Esophagus squamous epithelium (tissue), 5 donors: ENCODE measurements at regions not wholly inside any gene's neighbourhood (a gene's known extent, or its start where the extent isn't known, plus 50 kb on each side); places are given as distances from the start of the nearest gene placed in this dataset.

ENCODE experiments used
- DNase-seq: peaks from one replicate; lab custom pipeline; 2025; lab: John Stamatoyannopoulos, UW
- H3K27ac ChIP-seq, 4 donors: fragments of 200-600 bp; sonication (generic); one replicate each; pipeline ENCODE4 v1.5.1; 2016 to 2019; ENCODE audit warnings: mild to moderate bottlenecking in 1 of 4
- H3K27me3 ChIP-seq, 4 donors: fragments of 200-600 bp; sonication (generic); 1 replicate in 3 of 4; 2 replicates in 1 of 4; pipeline versions ENCODE4 v1.5.1 to v1.6.0; 2017 to 2021; ENCODE audit warnings: antibody characterized with exemption in 1 of 4
- H3K36me3 ChIP-seq, 3 donors: fragments of 200-600 bp; sonication (generic); one replicate each; pipeline ENCODE4 v1.5.1; 2016 to 2019
- H3K4me1 ChIP-seq, 3 donors: fragments of 200-600 bp; sonication (generic); one replicate each; pipeline ENCODE4 v1.5.1; 2017 to 2019
- H3K4me3 ChIP-seq, 4 donors: fragments of 200-600 bp; sonication (generic); 1 replicate in 3 of 4; 2 replicates in 1 of 4; pipeline ENCODE4 v1.5.1; 2016 to 2019; ENCODE audit warnings: mild to moderate bottlenecking in 2 of 4, moderate library complexity in 1 of 4
- H3K9me3 ChIP-seq, 3 donors: fragments of 200-600 bp; sonication (generic); one replicate each; pipeline ENCODE4 v1.5.1; 2016 to 2019
- POLR2A ChIP-seq, 4 donors: fragments of 450-650 bp; IDR thresholded peaks; one replicate each; pipeline ENCODE4 v1.6.1; 2017; ENCODE audit warnings: antibody characterized with exemption in 4 of 4, mild to moderate bottlenecking in 4 of 4, moderate library complexity in 3 of 4
- WGBS, 2 donors: methylation state at CpG; one replicate each; pipeline ENCODE4 v1.1.5; 2018; 5-methylcytosine and 5-hydroxymethylcytosine counted together
- intact Hi-C: fragments of 100-400 bp; cut with DNase I; formaldehyde crosslinking; loops from one replicate; pipeline ENCODE4 v1.15.0; 2022
- TF ChIP-seq, protein P1 (sequence below), 6 experiments: fragments of 450-650 bp in 4 of 6; fragments of 200-600 bp in 2 of 6; sonication (generic) in 2 of 6; IDR thresholded peaks; one replicate each; pipeline ENCODE4 v1.5.1; 2016 to 2019; ENCODE audit warnings: antibody characterized with exemption in 6 of 6, mild to moderate bottlenecking in 4 of 6, moderate library complexity in 4 of 6
- donor health status: DM: yes; HTN: yes; CAD: no.

DNA sequence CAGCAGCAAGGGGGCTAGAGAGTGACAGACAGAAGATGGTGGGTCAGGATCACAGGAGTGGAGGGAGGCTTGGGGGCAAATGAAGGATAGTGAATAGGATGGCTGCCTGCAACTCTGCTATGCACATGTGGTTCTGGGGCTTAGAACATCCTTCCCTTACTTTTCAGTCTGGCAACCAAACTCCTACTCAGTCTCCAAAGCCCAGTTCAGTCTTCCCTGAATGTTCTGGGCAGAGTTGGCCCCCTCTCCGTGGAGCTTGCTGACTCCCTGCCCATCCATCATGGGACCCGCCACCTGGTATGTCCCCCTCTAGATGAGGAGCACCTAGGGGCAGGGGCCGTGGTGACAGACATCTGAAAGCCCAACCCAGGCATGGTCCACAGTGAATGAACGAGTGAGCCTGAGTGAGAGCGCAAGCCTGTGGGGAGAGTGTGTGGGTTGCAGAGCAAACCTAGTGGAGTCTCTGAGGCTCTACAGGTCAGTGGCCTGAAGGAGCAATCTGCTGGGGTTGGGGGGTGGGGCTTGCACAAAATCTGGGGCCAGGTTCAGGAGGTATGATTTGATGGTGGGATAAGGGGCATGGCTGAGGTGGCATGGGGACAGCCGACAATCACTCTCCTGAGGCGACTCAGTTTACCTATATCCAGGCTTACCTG lies 180.6 kb downstream of the FGF18 start:
- H3K27ac ChIP-seq = no peak overlapping the region
- no peak overlapping the region for H3K4me3 ChIP-seq
- 86 to 93% methylated on average over 2 to 7 of the region's 7 CpGs for WGBS, 2 donors
- peaks cover 0 to 7% (median 0%) of the 10 kb centered on the region in 4 donors for H3K27me3 ChIP-seq
- intact Hi-C loops = no loop called here
- H3K4me1 ChIP-seq = peaks cover 3 to 14% (median 10%) of the 10 kb centered on the region in 3 donors
- H3K36me3 ChIP-seq = no peaks in the 10 kb centered on the region
- DNase-seq = no peak
- TF ChIP-seq POLR2A (IDR thresholded peaks at IDR 0.05) = no peak
- TF ChIP-seq, protein P1, sequence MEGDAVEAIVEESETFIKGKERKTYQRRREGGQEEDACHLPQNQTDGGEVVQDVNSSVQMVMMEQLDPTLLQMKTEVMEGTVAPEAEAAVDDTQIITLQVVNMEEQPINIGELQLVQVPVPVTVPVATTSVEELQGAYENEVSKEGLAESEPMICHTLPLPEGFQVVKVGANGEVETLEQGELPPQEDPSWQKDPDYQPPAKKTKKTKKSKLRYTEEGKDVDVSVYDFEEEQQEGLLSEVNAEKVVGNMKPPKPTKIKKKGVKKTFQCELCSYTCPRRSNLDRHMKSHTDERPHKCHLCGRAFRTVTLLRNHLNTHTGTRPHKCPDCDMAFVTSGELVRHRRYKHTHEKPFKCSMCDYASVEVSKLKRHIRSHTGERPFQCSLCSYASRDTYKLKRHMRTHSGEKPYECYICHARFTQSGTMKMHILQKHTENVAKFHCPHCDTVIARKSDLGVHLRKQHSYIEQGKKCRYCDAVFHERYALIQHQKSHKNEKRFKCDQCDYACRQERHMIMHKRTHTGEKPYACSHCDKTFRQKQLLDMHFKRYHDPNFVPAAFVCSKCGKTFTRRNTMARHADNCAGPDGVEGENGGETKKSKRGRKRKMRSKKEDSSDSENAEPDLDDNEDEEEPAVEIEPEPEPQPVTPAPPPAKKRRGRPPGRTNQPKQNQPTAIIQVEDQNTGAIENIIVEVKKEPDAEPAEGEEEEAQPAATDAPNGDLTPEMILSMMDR (IDR thresholded peaks at IDR 0.05) = no peak
- no peaks in the 10 kb centered on the region for H3K9me3 ChIP-seq

DNA sequence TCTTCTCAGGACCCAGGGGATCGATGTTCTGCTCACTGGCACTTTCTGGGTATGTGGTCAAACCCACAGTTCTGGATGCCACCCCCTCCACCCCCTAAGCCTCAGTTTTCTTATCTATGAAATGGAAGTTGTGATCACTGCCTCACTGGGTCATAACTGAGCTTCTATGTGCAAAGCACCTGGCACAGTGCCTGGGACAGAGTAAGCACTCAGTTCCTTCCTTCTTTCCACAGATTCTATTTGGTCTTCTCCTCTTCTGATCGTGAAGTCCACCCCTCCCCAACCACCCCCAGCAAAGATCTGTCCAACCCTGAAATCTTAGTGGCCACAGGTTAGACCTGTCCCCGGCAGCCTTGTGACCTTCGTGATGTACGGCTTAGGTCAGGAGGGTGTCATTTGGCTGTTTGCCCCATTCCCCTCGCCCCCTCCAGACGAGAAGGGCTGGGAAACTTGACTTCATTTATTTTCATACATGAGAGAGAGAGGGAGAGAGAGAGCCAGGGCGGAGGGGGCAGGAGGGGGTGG lies 181.4 kb downstream of the FGF18 start:
- Histone ChIP-seq H3K4me3 (no peak overlapping the region), H3K27me3 (peaks cover 0 to 7% (median 0%) of the 10 kb centered on the region in 4 donors), H3K4me1 (peaks cover 3 to 14% (median 9%) of the 10 kb centered on the region in 3 donors), H3K9me3 (no peaks in the 10 kb centered on the region), H3K27ac (no peak overlapping the region), H3K36me3 (no peaks in the 10 kb centered on the region)
- intact Hi-C loops = no loop called here
- TF ChIP-seq, protein P1 (IDR thresholded peaks at IDR 0.05) = no peak
- no peak for TF ChIP-seq POLR2A (IDR thresholded peaks at IDR 0.05)
- no peak for DNase-seq
- 19 to 35% methylated on average over 3 to 7 of the region's 8 CpGs for WGBS, 2 donors

DNA sequence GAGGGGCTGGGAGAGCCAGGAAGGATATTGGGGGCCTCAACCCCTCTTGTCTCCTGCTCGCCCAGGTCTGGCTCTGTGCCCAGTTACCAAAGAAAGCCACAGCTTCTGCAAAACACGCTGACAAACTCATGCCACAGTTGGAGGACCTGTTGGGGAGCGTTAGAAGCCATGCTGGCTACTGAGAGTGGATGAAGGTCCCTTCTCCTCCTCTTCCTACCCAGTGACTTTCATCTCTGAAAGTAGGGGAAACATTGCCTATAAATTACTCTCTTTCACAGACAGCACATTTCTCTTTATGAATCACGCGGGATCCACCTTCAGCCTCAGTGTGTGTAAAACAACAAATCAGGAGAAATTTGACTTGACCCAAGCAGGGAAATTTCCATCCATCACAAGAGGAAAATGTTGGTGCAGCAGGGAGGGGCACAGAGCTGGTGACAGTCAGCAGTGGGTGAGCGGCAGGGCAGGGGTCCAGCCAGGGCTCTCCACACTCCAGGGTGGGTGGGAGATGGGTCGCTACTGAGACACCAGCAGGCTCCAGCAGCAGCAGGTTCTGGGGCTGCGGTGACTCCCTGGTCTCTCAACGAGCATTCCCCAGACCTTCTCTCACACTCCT lies 181.9 kb downstream of the FGF18 start:
- DNase-seq = no peak
- WGBS, 2 donors = 28 to 37% methylated on average over 8 to 9 of the region's 9 CpGs
- no peak for TF ChIP-seq POLR2A (IDR thresholded peaks at IDR 0.05)
- TF ChIP-seq, protein P1 (IDR thresholded peaks at IDR 0.05) = no peak
- intact Hi-C loops = no loop called here
- H3K4me1 ChIP-seq = peaks cover 3 to 10% (median 4%) of the 10 kb centered on the region in 3 donors
- no peaks in the 10 kb centered on the region for H3K36me3 ChIP-seq
- no peak overlapping the region for H3K4me3 ChIP-seq
- H3K27me3 ChIP-seq = peaks cover 0 to 7% (median 0%) of the 10 kb centered on the region in 4 donors
- H3K9me3 ChIP-seq = no peaks in the 10 kb centered on the region
- H3K27ac ChIP-seq = no peak overlapping the region

DNA sequence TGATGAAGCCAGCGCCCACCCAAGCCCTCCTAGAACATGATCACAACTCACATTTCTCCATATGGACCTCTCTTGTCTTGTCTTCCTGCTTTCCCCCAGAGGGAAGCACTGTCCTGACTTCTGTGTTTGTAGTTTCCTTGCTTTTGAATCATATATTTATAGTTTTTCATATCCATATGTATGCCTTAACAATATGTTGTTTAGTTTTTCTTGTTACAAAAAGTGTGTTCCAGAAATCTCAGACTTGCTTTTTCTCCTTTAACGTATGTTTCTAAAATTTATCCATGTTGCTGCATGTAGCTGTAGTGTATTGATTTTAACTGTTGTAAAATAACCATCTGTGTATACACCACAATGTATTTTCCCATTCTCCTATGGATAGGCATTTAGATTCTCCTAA lies 182.0 kb upstream of the SMIM23 start:
- Histone ChIP-seq H3K4me1 (peaks cover 0 to 9% (median 3%) of the 10 kb centered on the region in 3 donors), H3K27me3 (peaks cover 0 to 14% (median 0%) of the 10 kb centered on the region in 4 donors), H3K36me3 (no peaks in the 10 kb centered on the region), H3K9me3 (no peaks in the 10 kb centered on the region), H3K27ac (no peak overlapping the region), H3K4me3 (no peak overlapping the region)
- WGBS, 2 donors = 45 to 82% methylated on average over 2 of the region's 2 CpGs
- intact Hi-C loops = no loop called here
- no peak for DNase-seq
- no peak for TF ChIP-seq POLR2A (IDR thresholded peaks at IDR 0.05)
- TF ChIP-seq, protein P1 (IDR thresholded peaks at IDR 0.05) = no peak

DNA sequence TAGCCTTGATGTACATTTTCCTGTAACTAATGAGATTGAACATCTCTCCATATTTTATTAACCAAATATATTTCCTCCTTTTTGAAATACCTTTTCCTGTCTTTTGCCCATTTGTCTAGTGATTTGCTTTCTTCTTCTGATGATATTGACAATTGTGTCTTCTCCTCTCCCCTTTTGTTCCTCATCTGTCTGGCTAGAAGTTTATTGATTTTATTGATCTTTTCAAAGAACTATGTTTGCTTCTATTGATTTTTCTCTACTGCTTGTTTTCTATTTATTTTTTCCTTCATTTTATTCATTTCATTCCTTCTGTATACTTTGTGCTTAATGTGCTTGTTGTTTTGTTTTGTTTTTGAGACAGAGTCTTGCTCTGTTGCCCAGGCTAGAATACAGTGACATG lies 181.4 kb upstream of the SMIM23 start:
- Histone ChIP-seq H3K27ac (no peak overlapping the region), H3K9me3 (no peaks in the 10 kb centered on the region), H3K4me1 (peaks cover 0 to 9% (median 3%) of the 10 kb centered on the region in 3 donors), H3K36me3 (no peaks in the 10 kb centered on the region), H3K27me3 (peaks cover 0 to 20% (median 0%) of the 10 kb centered on the region in 4 donors), H3K4me3 (no peak overlapping the region)
- intact Hi-C loops = no loop called here
- DNase-seq = no peak
- no peak for TF ChIP-seq POLR2A (IDR thresholded peaks at IDR 0.05)
- TF ChIP-seq, protein P1 (IDR thresholded peaks at IDR 0.05) = no peak
